Heart left ventricle (tissue), 13 donors: ENCODE measurements at regions not wholly inside any gene's neighbourhood (a gene's known extent, or its start where the extent isn't known, plus 50 kb on each side); places are given as distances from the start of the nearest gene placed in this dataset.

Source experiments
- POLR2A ChIP-seq, 2 donors: fragments of 450-650 bp; IDR thresholded peaks; one replicate each; pipeline ENCODE4 v1.6.1; 2017; ENCODE audit warnings: antibody characterized with exemption in 2 of 2, mild to moderate bottlenecking in 2 of 2, moderate library complexity in 2 of 2
- TF ChIP-seq, protein P1 (sequence below), 12 donors: fragments of 200-600 bp; sonication (generic) in 4 of 12; IDR thresholded peaks; one replicate each; pipeline versions ENCODE4 v1.5.0 to v1.8.0; 2018 to 2022; ENCODE audit warnings: antibody characterized with exemption in 12 of 12, mild to moderate bottlenecking in 5 of 12
- donor health status: ischemic (EF 13 %, LVEDD 7.1; RV severe dilation, severe dysfunction).
- donor health status: DM: no; HTN: yes; CAD: no.
- donor health status: DM: no; HTN: no; CAD: no.
- donor health status: ischemic (EF 25% LVEDD 6.9; RV normal size, moderate dysfunction).
- donor health status: ischemic (EF 25% LVEDD 5.7; RV mildly dilated, moderate dysfunction).
- donor health status: ischemic (EF 35%, LVEDD 5.7; RV mildly dilated, moderate dysfunction).
- donor health status: nonischemic (EF 11% LVEDD 7.7; RV severe dilation, severe dysfunction).
- donor health status: DM: yes; HTN: yes; CAD: no.
- donor health status: PGD.
- donor health status: ischemic (EF 29% LVEDD 5.4; RV normal size, mild dysfunction).
- donor health status: nonischemic (EF 23%, LVEDD 6.1; RV moderate dilation, normal function).

GRCh38 chr12:77354766-77355362 is 289.5 kb upstream of the E2F7 start:
- TF ChIP-seq POLR2A (IDR thresholded peaks at IDR 0.05), result no peak
- TF ChIP-seq, protein P1, sequence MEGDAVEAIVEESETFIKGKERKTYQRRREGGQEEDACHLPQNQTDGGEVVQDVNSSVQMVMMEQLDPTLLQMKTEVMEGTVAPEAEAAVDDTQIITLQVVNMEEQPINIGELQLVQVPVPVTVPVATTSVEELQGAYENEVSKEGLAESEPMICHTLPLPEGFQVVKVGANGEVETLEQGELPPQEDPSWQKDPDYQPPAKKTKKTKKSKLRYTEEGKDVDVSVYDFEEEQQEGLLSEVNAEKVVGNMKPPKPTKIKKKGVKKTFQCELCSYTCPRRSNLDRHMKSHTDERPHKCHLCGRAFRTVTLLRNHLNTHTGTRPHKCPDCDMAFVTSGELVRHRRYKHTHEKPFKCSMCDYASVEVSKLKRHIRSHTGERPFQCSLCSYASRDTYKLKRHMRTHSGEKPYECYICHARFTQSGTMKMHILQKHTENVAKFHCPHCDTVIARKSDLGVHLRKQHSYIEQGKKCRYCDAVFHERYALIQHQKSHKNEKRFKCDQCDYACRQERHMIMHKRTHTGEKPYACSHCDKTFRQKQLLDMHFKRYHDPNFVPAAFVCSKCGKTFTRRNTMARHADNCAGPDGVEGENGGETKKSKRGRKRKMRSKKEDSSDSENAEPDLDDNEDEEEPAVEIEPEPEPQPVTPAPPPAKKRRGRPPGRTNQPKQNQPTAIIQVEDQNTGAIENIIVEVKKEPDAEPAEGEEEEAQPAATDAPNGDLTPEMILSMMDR (IDR thresholded peaks at IDR 0.05), result no peak
